ENCODE measurements at regions not wholly inside any gene's neighbourhood (a gene's known extent, or its start where the extent isn't known, plus 50 kb on each side); places are given as distances from the start of the nearest gene placed in this dataset.
"Not testable (repeated sequence)": the region's sequence is repeated elsewhere in the genome, so short reads cannot be mapped to it uniquely, and the experiment has no call there.

- Mint-ChIP-seq H3K4me3 (peak overlapping the region in 4 of 10 donors; percentile 11 to 39 (median 22)), H3K36me3 (peaks cover 0 to 6% (median 0%) of the 10 kb centered on the region in 5 donors), H3K27ac (peak overlapping the region in 2 of 9 donors; percentile 18 to 22), H3K4me1 (peaks cover 12 to 51% (median 43%) of the 10 kb centered on the region in 7 donors), H3K27me3 (peaks cover 4 to 12% (median 7%) of the 10 kb centered on the region in 5 donors), H3K9me3 (peaks cover 0 to 4% (median 0%) of the 10 kb centered on the region in 11 donors)
- Histone ChIP-seq H3K27ac (ENCODE audit: low read depth, low read length) (no peak overlapping the region), H3K36me3 (ENCODE audit: control insufficient read depth in 2 of 3, insufficient read depth in 3 of 3, low read length in 3 of 3) (no peaks in the 10 kb centered on the region), H3K27me3 (ENCODE audit: control insufficient read depth in 2 of 2, insufficient read depth in 2 of 2, low read length in 2 of 2) (no peaks in the 10 kb centered on the region), H3K4me3 (ENCODE audit: low read length) (no peak overlapping the region), H3K4me1 (ENCODE audit: control insufficient read depth in 2 of 2, insufficient read depth in 2 of 2, low read length in 2 of 2) (peaks cover 0 to 24% of the 10 kb centered on the region in 2 donors), H3K9me3 (ENCODE audit: control insufficient read depth in 2 of 3, low read length in 3 of 3) (no peaks in the 10 kb centered on the region)
- peak; percentile 30 for ATAC-seq
- intact Hi-C loops (cut with micrococcal nuclease), result no loop called here
- ChIA-PET CTCF (no interaction called here), POLR2A (no interaction called here)
- peak in 1 of 9 donors; percentile 56 for DNase-seq
Measured at GRCh38 chr2:239548451-239548871, 147.6 kb upstream of the HDAC4 start.

- peaks cover 6 to 43% (median 34%) of the 10 kb centered on the region in 7 donors for H3K4me1 Mint-ChIP-seq
- H3K27ac ChIP-seq (ENCODE audit: low read depth, low read length); DNase-seq; H3K27me3 ChIP-seq (ENCODE audit: control insufficient read depth in 2 of 2, insufficient read depth in 2 of 2, low read length in 2 of 2); H3K4me3 Mint-ChIP-seq; H3K9me3 ChIP-seq (ENCODE audit: control insufficient read depth in 2 of 3, low read length in 3 of 3); CTCF ChIA-PET; intact Hi-C loops (cut with micrococcal nuclease); H3K9me3 Mint-ChIP-seq; H3K4me3 ChIP-seq (ENCODE audit: low read length); H3K36me3 Mint-ChIP-seq; H3K27ac Mint-ChIP-seq; ATAC-seq; POLR2A ChIA-PET; H3K36me3 ChIP-seq (ENCODE audit: control insufficient read depth in 2 of 3, insufficient read depth in 3 of 3, low read length in 3 of 3): not testable (repeated sequence)
- H3K4me1 ChIP-seq (ENCODE audit: control insufficient read depth in 2 of 2, insufficient read depth in 2 of 2, low read length in 2 of 2), result peaks cover 0 to 24% of the 10 kb centered on the region in 2 donors
- H3K27me3 Mint-ChIP-seq, result peaks cover 4 to 16% (median 7%) of the 10 kb centered on the region in 5 donors
Measured at GRCh38 chr2:239547140-239547539, 146.3 kb upstream of the HDAC4 start.

DNA sequence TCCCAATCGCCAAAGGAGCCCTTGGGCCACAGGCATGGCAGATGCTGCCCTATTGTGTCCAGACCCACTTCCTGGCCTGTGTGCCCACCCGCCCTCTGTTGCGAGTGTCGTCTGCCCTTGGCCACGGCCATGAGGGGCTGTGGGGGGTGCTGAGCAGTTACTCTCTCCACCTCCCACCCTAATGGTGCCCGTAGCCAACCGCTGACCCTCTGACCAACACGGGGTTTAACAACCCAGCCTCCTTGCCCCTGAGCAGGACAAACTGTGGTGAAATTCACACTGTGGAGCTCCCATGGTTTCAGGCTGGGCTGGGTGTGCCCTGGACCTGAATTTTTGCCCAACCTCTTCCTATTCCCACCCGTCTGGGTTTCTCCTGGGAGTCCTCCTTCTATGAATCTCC is 145.7 kb upstream of the HDAC4 start:
- POLR2A ChIA-PET, result no interaction called here
- Mint-ChIP-seq H3K4me3 (no peak overlapping the region), H3K9me3 (peaks cover 0 to 4% (median 0%) of the 10 kb centered on the region in 11 donors), H3K4me1 (peaks cover 6 to 43% (median 34%) of the 10 kb centered on the region in 7 donors), H3K36me3 (peaks cover 0 to 6% (median 0%) of the 10 kb centered on the region in 5 donors), H3K27ac (no peak overlapping the region), H3K27me3 (peaks cover 4 to 18% (median 7%) of the 10 kb centered on the region in 5 donors)
- intact Hi-C loops (cut with micrococcal nuclease), result no loop called here
- no peak overlapping the region for H3K27ac ChIP-seq (ENCODE audit: low read depth, low read length)
- H3K9me3 ChIP-seq (ENCODE audit: control insufficient read depth in 2 of 3, low read length in 3 of 3), result no peaks in the 10 kb centered on the region
- H3K27me3 ChIP-seq (ENCODE audit: control insufficient read depth in 2 of 2, insufficient read depth in 2 of 2, low read length in 2 of 2), result no peaks in the 10 kb centered on the region
- ATAC-seq (no peak), DNase-seq (no peak)
- no peak overlapping the region for H3K4me3 ChIP-seq (ENCODE audit: low read length)
- H3K4me1 ChIP-seq (ENCODE audit: control insufficient read depth in 2 of 2, insufficient read depth in 2 of 2, low read length in 2 of 2), result peaks cover 0 to 24% of the 10 kb centered on the region in 2 donors
- H3K36me3 ChIP-seq (ENCODE audit: control insufficient read depth in 2 of 3, insufficient read depth in 3 of 3, low read length in 3 of 3), result no peaks in the 10 kb centered on the region
- CTCF ChIA-PET, result no interaction called here

GRCh38 chr2:239545741-239546392 is 145.0 kb upstream of the HDAC4 start:
- Mint-ChIP-seq H3K9me3 (peaks cover 0 to 4% (median 0%) of the 10 kb centered on the region in 11 donors), H3K27me3 (peaks cover 4 to 22% (median 9%) of the 10 kb centered on the region in 5 donors), H3K4me3 (peak overlapping the region in 4 of 10 donors; percentile 21 to 48 (median 23)), H3K27ac (peak overlapping the region in 1 of 9 donors; percentile 49), H3K36me3 (peaks cover 0 to 6% (median 0%) of the 10 kb centered on the region in 5 donors), H3K4me1 (peaks cover 6 to 43% (median 34%) of the 10 kb centered on the region in 7 donors)
- Histone ChIP-seq H3K27me3 (ENCODE audit: control insufficient read depth in 2 of 2, insufficient read depth in 2 of 2, low read length in 2 of 2) (no peaks in the 10 kb centered on the region), H3K4me3 (ENCODE audit: low read length) (no peak overlapping the region), H3K4me1 (ENCODE audit: control insufficient read depth in 2 of 2, insufficient read depth in 2 of 2, low read length in 2 of 2) (peaks cover 0 to 24% of the 10 kb centered on the region in 2 donors), H3K9me3 (ENCODE audit: control insufficient read depth in 2 of 3, low read length in 3 of 3) (no peaks in the 10 kb centered on the region), H3K27ac (ENCODE audit: low read depth, low read length) (no peak overlapping the region), H3K36me3 (ENCODE audit: control insufficient read depth in 2 of 3, insufficient read depth in 3 of 3, low read length in 3 of 3) (no peaks in the 10 kb centered on the region)
- intact Hi-C loops (cut with micrococcal nuclease), result no loop called here
- ATAC-seq (no peak), DNase-seq (no peak)
- ChIA-PET CTCF (no interaction called here), POLR2A (no interaction called here)

- peaks cover 0 to 4% (median 0%) of the 10 kb centered on the region in 11 donors for H3K9me3 Mint-ChIP-seq
- peaks cover 4 to 25% (median 9%) of the 10 kb centered on the region in 5 donors for H3K27me3 Mint-ChIP-seq
- H3K36me3 Mint-ChIP-seq, result peaks cover 0 to 6% (median 0%) of the 10 kb centered on the region in 5 donors
- ChIA-PET POLR2A (no interaction called here), CTCF (no interaction called here)
- H3K4me3 ChIP-seq (ENCODE audit: low read length), result no peak overlapping the region
- peaks cover 6 to 43% (median 34%) of the 10 kb centered on the region in 7 donors for H3K4me1 Mint-ChIP-seq
- DNase-seq, result peak in 5 of 9 donors; percentile 10 to 28 (median 13)
- no peaks in the 10 kb centered on the region for H3K9me3 ChIP-seq (ENCODE audit: control insufficient read depth in 2 of 3, low read length in 3 of 3)
- peak overlapping the region in 3 of 10 donors; percentile 21 to 59 (median 25) for H3K4me3 Mint-ChIP-seq
- peak; percentile 78 for ATAC-seq
- no peaks in the 10 kb centered on the region for H3K27me3 ChIP-seq (ENCODE audit: control insufficient read depth in 2 of 2, insufficient read depth in 2 of 2, low read length in 2 of 2)
- H3K4me1 ChIP-seq (ENCODE audit: control insufficient read depth in 2 of 2, insufficient read depth in 2 of 2, low read length in 2 of 2), result peaks cover 0 to 24% of the 10 kb centered on the region in 2 donors
- peak overlapping the region in 2 of 9 donors; percentile 49 to 61 for H3K27ac Mint-ChIP-seq
- no peaks in the 10 kb centered on the region for H3K36me3 ChIP-seq (ENCODE audit: control insufficient read depth in 2 of 3, insufficient read depth in 3 of 3, low read length in 3 of 3)
- no peak overlapping the region for H3K27ac ChIP-seq (ENCODE audit: low read depth, low read length)
- intact Hi-C loops (cut with micrococcal nuclease), result no loop called here
Measured at GRCh38 chr2:239544918-239545465, 144.2 kb upstream of the HDAC4 start.

- no peak for DNase-seq
- Histone ChIP-seq H3K36me3 (ENCODE audit: control insufficient read depth in 2 of 3, insufficient read depth in 3 of 3, low read length in 3 of 3) (no peaks in the 10 kb centered on the region), H3K4me1 (ENCODE audit: control insufficient read depth in 2 of 2, insufficient read depth in 2 of 2, low read length in 2 of 2) (peaks cover 0 to 24% of the 10 kb centered on the region in 2 donors), H3K27ac (ENCODE audit: low read depth, low read length) (no peak overlapping the region), H3K4me3 (ENCODE audit: low read length) (no peak overlapping the region), H3K9me3 (ENCODE audit: control insufficient read depth in 2 of 3, low read length in 3 of 3) (no peaks in the 10 kb centered on the region), H3K27me3 (ENCODE audit: control insufficient read depth in 2 of 2, insufficient read depth in 2 of 2, low read length in 2 of 2) (no peaks in the 10 kb centered on the region)
- ChIA-PET POLR2A (no interaction called here), CTCF (no interaction called here)
- Mint-ChIP-seq H3K4me1 (peaks cover 2 to 39% (median 33%) of the 10 kb centered on the region in 7 donors), H3K27ac (peak overlapping the region in 1 of 9 donors; percentile 61), H3K9me3 (peaks cover 0 to 2% (median 0%) of the 10 kb centered on the region in 11 donors), H3K27me3 (peaks cover 2 to 21% (median 5%) of the 10 kb centered on the region in 5 donors), H3K36me3 (peaks cover 0 to 1% (median 0%) of the 10 kb centered on the region in 5 donors), H3K4me3 (peak overlapping the region in 1 of 10 donors; percentile 59)
- ATAC-seq, result no peak
- intact Hi-C loops (cut with micrococcal nuclease), result no loop called here
Measured at GRCh38 chr2:239544143-239544917, 143.5 kb upstream of the HDAC4 start.
